NB4 (cell line): ENCODE measurements at regions not wholly inside any gene's neighbourhood (a gene's known extent, or its start where the extent isn't known, plus 50 kb on each side); places are given as distances from the start of the nearest gene placed in this dataset.

Source experiments
- MYC ChIP-seq: IDR thresholded peaks from 2 replicates; pipeline ENCODE4 v1.6.1; 2011; ENCODE audit warnings: low read depth, low read length
- TF ChIP-seq, protein P1 (sequence below): IDR thresholded peaks from one replicate; pipeline ENCODE4 v1.5.1; 2012; ENCODE audit warnings: low read depth, low read length
- TF ChIP-seq, protein P2 (sequence below): IDR thresholded peaks from 2 replicates; pipeline ENCODE4 v1.6.1; 2011; ENCODE audit warnings: low read depth, low read length

DNA sequence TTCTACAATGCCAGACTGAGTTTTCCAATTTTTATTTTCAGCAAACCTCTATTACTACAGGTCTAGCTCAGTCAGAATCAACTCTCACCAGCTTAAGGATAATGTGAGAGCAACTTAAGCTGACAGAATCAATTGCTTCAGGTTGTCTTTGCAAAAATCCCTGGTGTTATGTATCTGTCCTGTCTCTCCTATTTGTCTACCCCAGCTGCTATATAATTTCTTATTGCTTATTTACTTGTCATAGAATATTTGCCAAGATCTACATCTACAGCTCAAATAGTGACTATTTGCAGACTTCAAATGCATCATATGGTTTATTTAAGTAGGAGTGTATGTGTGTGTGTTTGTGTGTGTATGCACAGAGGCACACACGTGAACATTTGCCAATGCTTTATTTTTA lies 54.1 kb downstream of the FOXG1 start:
- TF ChIP-seq, protein P1, sequence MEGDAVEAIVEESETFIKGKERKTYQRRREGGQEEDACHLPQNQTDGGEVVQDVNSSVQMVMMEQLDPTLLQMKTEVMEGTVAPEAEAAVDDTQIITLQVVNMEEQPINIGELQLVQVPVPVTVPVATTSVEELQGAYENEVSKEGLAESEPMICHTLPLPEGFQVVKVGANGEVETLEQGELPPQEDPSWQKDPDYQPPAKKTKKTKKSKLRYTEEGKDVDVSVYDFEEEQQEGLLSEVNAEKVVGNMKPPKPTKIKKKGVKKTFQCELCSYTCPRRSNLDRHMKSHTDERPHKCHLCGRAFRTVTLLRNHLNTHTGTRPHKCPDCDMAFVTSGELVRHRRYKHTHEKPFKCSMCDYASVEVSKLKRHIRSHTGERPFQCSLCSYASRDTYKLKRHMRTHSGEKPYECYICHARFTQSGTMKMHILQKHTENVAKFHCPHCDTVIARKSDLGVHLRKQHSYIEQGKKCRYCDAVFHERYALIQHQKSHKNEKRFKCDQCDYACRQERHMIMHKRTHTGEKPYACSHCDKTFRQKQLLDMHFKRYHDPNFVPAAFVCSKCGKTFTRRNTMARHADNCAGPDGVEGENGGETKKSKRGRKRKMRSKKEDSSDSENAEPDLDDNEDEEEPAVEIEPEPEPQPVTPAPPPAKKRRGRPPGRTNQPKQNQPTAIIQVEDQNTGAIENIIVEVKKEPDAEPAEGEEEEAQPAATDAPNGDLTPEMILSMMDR, result no peak
- TF ChIP-seq MYC, result no peak
- TF ChIP-seq, protein P2, sequence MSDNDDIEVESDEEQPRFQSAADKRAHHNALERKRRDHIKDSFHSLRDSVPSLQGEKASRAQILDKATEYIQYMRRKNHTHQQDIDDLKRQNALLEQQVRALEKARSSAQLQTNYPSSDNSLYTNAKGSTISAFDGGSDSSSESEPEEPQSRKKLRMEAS, result no peak
